Testis (tissue), 2 donors: ENCODE measurements at regions not wholly inside any gene's neighbourhood (a gene's known extent, or its start where the extent isn't known, plus 50 kb on each side); places are given as distances from the start of the nearest gene placed in this dataset.

Experiments
- CTCF ChIP-seq, 3 experiments: fragments of 450-650 bp in 2 of 3; fragments of 200-600 bp in 1 of 3; sonication (generic) in 1 of 3; IDR thresholded peaks; one replicate each; pipeline ENCODE4 v1.5.1; 2016 to 2019; ENCODE audit warnings: antibody characterized with exemption in 3 of 3, mild to moderate bottlenecking in 2 of 3, moderate library complexity in 1 of 3
- POLR2A ChIP-seq: fragments of 450-650 bp; IDR thresholded peaks from one replicate; pipeline ENCODE4 v1.6.1; 2017; ENCODE audit warnings: antibody characterized with exemption, mild to moderate bottlenecking, moderate library complexity

GRCh38 chr12:105723494-105723893 is 393.0 kb downstream of the C12orf75 start:
- no peak for TF ChIP-seq CTCF (IDR thresholded peaks at IDR 0.05)
- no peak for TF ChIP-seq POLR2A
